RWPE2 (cell line): ENCODE measurements at regions not wholly inside any gene's neighbourhood (a gene's known extent, or its start where the extent isn't known, plus 50 kb on each side); places are given as distances from the start of the nearest gene placed in this dataset.

Experiments
- ATAC-seq: fragments of 200-7000 bp; cut with Tn5 transposase; 3 replicates; pipeline ENCODE4 v1.9.1; 2021; ENCODE audit warnings: low read depth
- DNase-seq: peaks from one replicate; pipeline ENCODE4 v3.0.0-alpha.2; 2020; ENCODE audit warnings: low spot score
- H3K27ac ChIP-seq: fragments of 450-650 bp; 2 replicates; pipeline ENCODE4 v1.5.1; 2017; ENCODE audit warnings: mild to moderate bottlenecking; ENCODE audit not compliant: poor library complexity, severe bottlenecking
- H3K27me3 ChIP-seq: fragments of 250-450 bp; sonication (Bioruptor Pico); 2 replicates; pipeline ENCODE4 v1.5.1; 2021; ENCODE audit warnings: mild to moderate bottlenecking, moderate library complexity; ENCODE audit not compliant: insufficient read depth, poor library complexity, severe bottlenecking
- H3K36me3 ChIP-seq: fragments of 250-450 bp; sonication (Bioruptor Pico); 2 replicates; pipeline ENCODE4 v1.5.1; 2020; ENCODE audit warnings: low read depth, mild to moderate bottlenecking, moderate library complexity
- H3K4me1 ChIP-seq: fragments of 250-450 bp; sonication (Bioruptor Pico); 2 replicates; pipeline ENCODE4 v1.5.1; 2021; ENCODE audit warnings: mild to moderate bottlenecking, moderate library complexity; ENCODE audit not compliant: insufficient read depth, poor library complexity, severe bottlenecking
- H3K4me3 ChIP-seq: fragments of 250-450 bp; sonication (Bioruptor Pico); 2 replicates; pipeline ENCODE4 v1.5.1; 2021; ENCODE audit warnings: mild to moderate bottlenecking, moderate library complexity; ENCODE audit not compliant: severe bottlenecking
- H3K9me3 ChIP-seq: fragments of 250-450 bp; sonication (Bioruptor Pico); 2 replicates; pipeline ENCODE4 v1.5.1; 2021; ENCODE audit warnings: mild to moderate bottlenecking, moderate library complexity; ENCODE audit not compliant: severe bottlenecking
- TF ChIP-seq, protein P1 (sequence below): fragments of 450-650 bp; IDR thresholded peaks from one replicate; pipeline ENCODE4 v1.5.1; 2017; ENCODE audit warnings: mild to moderate bottlenecking, moderate library complexity; ENCODE audit not compliant: poor library complexity, severe bottlenecking

DNA sequence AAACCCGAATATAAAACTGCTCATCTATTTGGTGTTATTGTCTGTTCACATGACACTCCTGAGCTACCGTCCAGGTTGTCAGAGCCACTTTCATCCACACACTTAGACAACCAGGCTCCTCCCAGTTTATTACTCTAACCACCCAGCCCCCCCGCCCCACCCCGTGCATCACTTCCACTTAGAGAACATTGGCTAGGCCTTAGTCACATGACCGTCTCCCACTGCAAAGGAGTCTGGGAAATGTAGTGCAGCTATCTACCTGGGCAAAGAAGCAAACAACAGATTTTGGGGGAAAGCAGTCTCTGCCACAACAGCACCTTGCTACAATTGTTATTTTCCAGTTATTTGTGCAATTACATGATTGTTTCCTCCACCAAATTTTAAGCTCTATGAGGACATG, 57.6 kb upstream of the RBPJ start:
- no peak for DNase-seq
- ATAC-seq, result peak; percentile 44; the same call in 1 of the 3 replicates
- no peaks in the 10 kb centered on the region for H3K36me3 ChIP-seq
- no peaks in the 10 kb centered on the region for H3K27me3 ChIP-seq
- TF ChIP-seq, protein P1, sequence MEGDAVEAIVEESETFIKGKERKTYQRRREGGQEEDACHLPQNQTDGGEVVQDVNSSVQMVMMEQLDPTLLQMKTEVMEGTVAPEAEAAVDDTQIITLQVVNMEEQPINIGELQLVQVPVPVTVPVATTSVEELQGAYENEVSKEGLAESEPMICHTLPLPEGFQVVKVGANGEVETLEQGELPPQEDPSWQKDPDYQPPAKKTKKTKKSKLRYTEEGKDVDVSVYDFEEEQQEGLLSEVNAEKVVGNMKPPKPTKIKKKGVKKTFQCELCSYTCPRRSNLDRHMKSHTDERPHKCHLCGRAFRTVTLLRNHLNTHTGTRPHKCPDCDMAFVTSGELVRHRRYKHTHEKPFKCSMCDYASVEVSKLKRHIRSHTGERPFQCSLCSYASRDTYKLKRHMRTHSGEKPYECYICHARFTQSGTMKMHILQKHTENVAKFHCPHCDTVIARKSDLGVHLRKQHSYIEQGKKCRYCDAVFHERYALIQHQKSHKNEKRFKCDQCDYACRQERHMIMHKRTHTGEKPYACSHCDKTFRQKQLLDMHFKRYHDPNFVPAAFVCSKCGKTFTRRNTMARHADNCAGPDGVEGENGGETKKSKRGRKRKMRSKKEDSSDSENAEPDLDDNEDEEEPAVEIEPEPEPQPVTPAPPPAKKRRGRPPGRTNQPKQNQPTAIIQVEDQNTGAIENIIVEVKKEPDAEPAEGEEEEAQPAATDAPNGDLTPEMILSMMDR, result no peak
- no peaks in the 10 kb centered on the region for H3K9me3 ChIP-seq
- no peak overlapping the region for H3K27ac ChIP-seq
- H3K4me3 ChIP-seq, result no peak overlapping the region
- no peaks in the 10 kb centered on the region for H3K4me1 ChIP-seq

DNA sequence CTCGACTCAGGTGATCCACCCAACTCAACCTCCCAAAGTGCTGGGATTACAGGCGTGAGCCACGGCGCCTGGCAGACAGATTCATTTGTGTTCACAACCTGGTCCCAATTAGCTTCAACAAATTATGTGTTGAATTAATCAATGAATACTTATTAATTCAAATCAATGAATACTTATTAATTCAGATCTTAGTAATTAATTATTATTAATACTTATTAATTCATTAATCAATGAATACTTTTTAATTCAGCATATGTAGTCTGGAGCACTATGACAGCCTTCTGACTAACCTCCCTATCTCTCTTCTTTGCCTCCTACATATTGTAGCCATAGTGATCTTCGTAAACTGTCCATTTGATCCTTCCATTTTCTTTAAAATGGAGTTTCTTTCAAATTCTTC, 56.7 kb upstream of the RBPJ start:
- TF ChIP-seq, protein P1, result no peak
- Histone ChIP-seq H3K27ac (no peak overlapping the region), H3K4me1 (no peaks in the 10 kb centered on the region), H3K9me3 (no peaks in the 10 kb centered on the region), H3K27me3 (no peaks in the 10 kb centered on the region), H3K36me3 (no peaks in the 10 kb centered on the region), H3K4me3 (no peak overlapping the region)
- DNase-seq, result no peak
- no peak for ATAC-seq

DNA sequence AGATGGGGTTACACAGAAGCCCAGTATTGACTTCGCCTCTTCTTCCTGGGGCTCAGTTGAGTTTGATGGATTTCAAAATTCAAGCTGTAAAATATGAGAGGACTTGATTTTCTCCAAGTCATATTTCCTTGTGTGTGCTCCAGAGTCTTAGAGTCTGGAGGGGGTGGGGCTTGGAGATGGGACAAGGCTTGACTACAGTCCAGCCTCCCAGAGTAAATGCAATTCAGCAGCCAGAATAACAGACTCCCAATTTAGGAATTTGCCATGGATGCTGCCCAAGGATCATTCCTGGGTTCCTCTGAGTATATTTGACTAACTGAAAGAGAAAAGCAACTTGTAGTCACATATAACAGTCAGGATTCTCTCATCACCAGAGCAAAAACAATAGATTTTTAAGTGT, 53.7 kb upstream of the RBPJ start:
- ATAC-seq (no peak), DNase-seq (no peak)
- Histone ChIP-seq H3K4me1 (no peaks in the 10 kb centered on the region), H3K27me3 (no peaks in the 10 kb centered on the region), H3K4me3 (no peak overlapping the region), H3K36me3 (no peaks in the 10 kb centered on the region), H3K9me3 (no peaks in the 10 kb centered on the region), H3K27ac (no peak overlapping the region)
- TF ChIP-seq, protein P1, result no peak

DNA sequence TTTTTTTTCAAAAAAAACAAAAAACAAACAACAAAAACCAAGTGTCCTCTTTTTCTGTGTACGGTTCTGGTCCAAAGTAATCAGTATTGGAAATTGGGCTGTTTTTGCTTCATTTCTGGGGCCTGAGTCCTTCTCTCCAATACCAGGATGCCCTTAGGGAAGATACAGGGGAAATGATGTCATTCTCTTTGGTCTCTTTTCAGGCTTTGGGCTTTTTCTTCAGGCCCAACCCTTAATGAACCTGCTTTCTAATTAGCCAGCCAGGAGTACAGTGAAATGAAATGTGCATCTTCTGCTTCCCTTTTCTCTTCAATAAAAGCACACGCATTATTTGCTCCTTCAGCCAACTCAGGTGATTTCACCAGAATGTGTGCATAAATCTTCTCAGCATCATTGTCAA, 52.6 kb upstream of the RBPJ start:
- Histone ChIP-seq H3K36me3 (no peaks in the 10 kb centered on the region), H3K9me3 (no peaks in the 10 kb centered on the region), H3K27ac (no peak overlapping the region), H3K27me3 (no peaks in the 10 kb centered on the region), H3K4me3 (no peak overlapping the region), H3K4me1 (no peaks in the 10 kb centered on the region)
- DNase-seq (no peak), ATAC-seq (no peak)
- TF ChIP-seq, protein P1, result no peak

DNA sequence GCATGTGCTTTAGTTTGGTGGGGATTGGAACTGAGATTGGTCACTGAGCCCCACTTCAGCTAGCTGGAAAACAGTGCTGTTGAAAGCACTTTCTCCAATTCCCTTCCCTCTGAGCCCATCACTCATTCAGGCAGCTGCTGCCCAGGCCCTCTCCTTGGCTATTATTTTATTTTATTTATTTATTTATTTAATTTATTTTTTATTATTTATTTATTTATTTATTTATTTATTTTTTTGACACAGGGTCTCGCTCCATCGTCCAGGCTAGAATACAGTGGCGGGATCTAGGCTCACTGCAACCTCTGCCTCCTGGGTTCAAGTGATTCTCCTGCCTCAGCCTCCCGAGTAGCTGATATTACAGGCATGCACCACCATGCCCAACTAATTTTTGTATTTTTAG, 51.8 kb upstream of the RBPJ start:
- TF ChIP-seq, protein P1, result no peak

More for the DNA sequence above, 51.8 kb upstream of the RBPJ start:
- ATAC-seq, result no peak
- DNase-seq, result no peak
- Histone ChIP-seq H3K27me3 (no peaks in the 10 kb centered on the region), H3K36me3 (no peaks in the 10 kb centered on the region), H3K4me1 (no peaks in the 10 kb centered on the region), H3K9me3 (no peaks in the 10 kb centered on the region), H3K27ac (no peak overlapping the region), H3K4me3 (no peak overlapping the region)
